Lower lobe of right lung (tissue), 2 donors: ENCODE measurements at regions not wholly inside any gene's neighbourhood (a gene's known extent, or its start where the extent isn't known, plus 50 kb on each side); places are given as distances from the start of the nearest gene placed in this dataset.

Experiments
- ATAC-seq, 2 donors: fragments of 200-7000 bp; cut with Tn5 transposase; one replicate each; pipeline ENCODE4 v1.9.1; 2020 to 2022; ENCODE audit warnings: mild to moderate bottlenecking in 2 of 2, moderate library complexity in 2 of 2
- DNase-seq: peaks from one replicate; pipeline ENCODE4 v3.0.0-alpha.2; 2020
- H3K27ac ChIP-seq: fragments of 200-600 bp; one replicate; pipeline ENCODE4 v1.8.0; 2022
- H3K27me3 ChIP-seq: fragments of 200-600 bp; one replicate; pipeline ENCODE4 v1.8.0; 2022; ENCODE audit warnings: low read depth
- H3K36me3 ChIP-seq: fragments of 200-600 bp; one replicate; pipeline ENCODE4 v1.8.0; 2022; ENCODE audit warnings: mild to moderate bottlenecking
- H3K4me1 ChIP-seq: fragments of 200-600 bp; one replicate; pipeline ENCODE4 v1.8.0; 2022
- H3K4me3 ChIP-seq: fragments of 200-600 bp; one replicate; pipeline ENCODE4 v1.8.0; 2022; ENCODE audit warnings: mild to moderate bottlenecking
- H3K9me3 ChIP-seq: fragments of 200-600 bp; one replicate; pipeline ENCODE4 v1.8.0; 2022
- CTCF ChIP-seq: fragments of 200-600 bp; IDR thresholded peaks from one replicate; pipeline ENCODE4 v1.8.0; 2022; ENCODE audit warnings: antibody characterized with exemption, mild to moderate bottlenecking
- intact Hi-C: fragments of 100-400 bp; cut with DNase I; formaldehyde crosslinking; loops from one replicate; pipeline ENCODE4 v1.11.0; 2022
- donor health status: DM: no; HTN: yes; CAD: no; lungs with severe emphysema.

- Histone ChIP-seq H3K27me3 (no peaks in the 10 kb centered on the region), H3K27ac (no peak overlapping the region), H3K9me3 (no peaks in the 10 kb centered on the region), H3K4me1 (peaks cover 8% of the 10 kb centered on the region), H3K36me3 (no peaks in the 10 kb centered on the region), H3K4me3 (no peak overlapping the region)
- no peak for ATAC-seq
- no peak for TF ChIP-seq CTCF
- DNase-seq = no peak
- intact Hi-C loops = no loop called here
Observed at GRCh38 chr2:200129721-200130462, 174.5 kb downstream of the MAIP1 start.

- Histone ChIP-seq H3K27me3 (no peaks in the 10 kb centered on the region), H3K9me3 (no peaks in the 10 kb centered on the region), H3K4me1 (peaks cover 4% of the 10 kb centered on the region), H3K27ac (no peak overlapping the region), H3K4me3 (no peak overlapping the region), H3K36me3 (no peaks in the 10 kb centered on the region)
- no peak for TF ChIP-seq CTCF
- DNase-seq = no peak
- ATAC-seq = peak; percentile 41 to 45
- intact Hi-C loops = no loop called here
Observed at GRCh38 chr2:200130762-200131166, 175.4 kb downstream of the MAIP1 start.

- Histone ChIP-seq H3K4me1 (no peaks in the 10 kb centered on the region), H3K27me3 (no peaks in the 10 kb centered on the region), H3K4me3 (no peak overlapping the region), H3K9me3 (no peaks in the 10 kb centered on the region), H3K27ac (no peak overlapping the region), H3K36me3 (no peaks in the 10 kb centered on the region)
- TF ChIP-seq CTCF = no peak
- intact Hi-C loops = no loop called here
- ATAC-seq = no peak
- no peak for DNase-seq
Observed at GRCh38 chr2:200131307-200131706, 175.2 kb upstream of the SPATS2L start.

- Histone ChIP-seq H3K36me3 (no peaks in the 10 kb centered on the region), H3K4me1 (no peaks in the 10 kb centered on the region), H3K27me3 (no peaks in the 10 kb centered on the region), H3K4me3 (no peak overlapping the region), H3K9me3 (no peaks in the 10 kb centered on the region), H3K27ac (no peak overlapping the region)
- no peak for TF ChIP-seq CTCF
- DNase-seq (no peak), ATAC-seq (no peak)
- intact Hi-C loops = no loop called here
Observed at GRCh38 chr2:200135082-200135481, 171.4 kb upstream of the SPATS2L start.

GRCh38 chr2:200136655-200137054, 169.8 kb upstream of the SPATS2L start:
- Histone ChIP-seq H3K9me3 (no peaks in the 10 kb centered on the region), H3K27me3 (no peaks in the 10 kb centered on the region), H3K4me3 (no peak overlapping the region), H3K36me3 (no peaks in the 10 kb centered on the region), H3K4me1 (no peaks in the 10 kb centered on the region), H3K27ac (no peak overlapping the region)
- ATAC-seq (no peak), DNase-seq (no peak)
- TF ChIP-seq CTCF = no peak
- intact Hi-C loops = no loop called here
